SK-N-SH (cell line): ENCODE measurements at regions not wholly inside any gene's neighbourhood (a gene's known extent, or its start where the extent isn't known, plus 50 kb on each side); places are given as distances from the start of the nearest gene placed in this dataset.

Experiments used
- CTCF ChIP-seq: fragments of 200-600 bp; sonication (generic); IDR thresholded peaks from 2 replicates; pipeline ENCODE4 v1.6.1; 2017; ENCODE audit warnings: antibody characterized with exemption, mild to moderate bottlenecking, moderate library complexity
- EP300 ChIP-seq, 2 experiments: IDR thresholded peaks; 2 replicates each; pipeline versions ENCODE4 v1.4.0 to v1.6.1; 2012; ENCODE audit warnings: borderline replicate concordance in 1 of 2, low read depth in 1 of 2, low read length in 1 of 2
- FOXJ3 ChIP-seq: sonication (generic); formaldehyde crosslinking; IDR thresholded peaks from 2 replicates; pipeline ENCODE4 v1.5.1; 2020; ENCODE audit warnings: mild to moderate bottlenecking, missing genetic modification reagents
- MXI1 ChIP-seq: IDR thresholded peaks from 2 replicates; pipeline ENCODE4 v1.6.1; 2012; ENCODE audit warnings: mild to moderate bottlenecking, low read depth, low read length, improper control_type of control experiment
- NRF1 ChIP-seq: IDR thresholded peaks from 2 replicates; pipeline ENCODE4 v1.6.1; 2012; ENCODE audit warnings: low read depth, mild to moderate bottlenecking, low read length
- POLR2AphosphoS5 ChIP-seq: IDR thresholded peaks from 2 replicates; pipeline ENCODE4 v1.6.1; 2012; ENCODE audit warnings: low read depth, low read length
- RAD21 ChIP-seq: IDR thresholded peaks from 2 replicates; pipeline ENCODE4 v1.6.1; 2012; ENCODE audit warnings: mild to moderate bottlenecking, low read length
- RXRA ChIP-seq: IDR thresholded peaks from 2 replicates; pipeline ENCODE4 v1.4.0; 2012; ENCODE audit warnings: low read depth, mild to moderate bottlenecking, borderline replicate concordance
- SIN3A ChIP-seq: IDR thresholded peaks from 2 replicates; pipeline ENCODE4 v1.6.1; 2012; ENCODE audit warnings: low read depth, mild to moderate bottlenecking, low read length, moderate library complexity, borderline replicate concordance
- SMC3 ChIP-seq: IDR thresholded peaks from 2 replicates; pipeline ENCODE4 v1.6.1; 2012; ENCODE audit warnings: low read depth, low read length, improper control_type of control experiment
- TEAD4 ChIP-seq: IDR thresholded peaks from 2 replicates; pipeline ENCODE4 v1.4.0; 2012; ENCODE audit warnings: mild to moderate bottlenecking, borderline replicate concordance; ENCODE audit not compliant: insufficient read depth
- USF1 ChIP-seq: IDR thresholded peaks from 2 replicates; pipeline ENCODE4 v1.4.0; 2012; ENCODE audit warnings: low read depth, borderline replicate concordance
- ZBTB33 ChIP-seq: IDR thresholded peaks from 2 replicates; pipeline ENCODE4 v1.4.0; 2012; ENCODE audit warnings: low read depth, borderline replicate concordance
- TF ChIP-seq, protein P1 (sequence below): IDR thresholded peaks from 2 replicates; pipeline ENCODE4 v1.6.1; 2012; ENCODE audit warnings: mild to moderate bottlenecking, low read depth, low read length, moderate library complexity

DNA sequence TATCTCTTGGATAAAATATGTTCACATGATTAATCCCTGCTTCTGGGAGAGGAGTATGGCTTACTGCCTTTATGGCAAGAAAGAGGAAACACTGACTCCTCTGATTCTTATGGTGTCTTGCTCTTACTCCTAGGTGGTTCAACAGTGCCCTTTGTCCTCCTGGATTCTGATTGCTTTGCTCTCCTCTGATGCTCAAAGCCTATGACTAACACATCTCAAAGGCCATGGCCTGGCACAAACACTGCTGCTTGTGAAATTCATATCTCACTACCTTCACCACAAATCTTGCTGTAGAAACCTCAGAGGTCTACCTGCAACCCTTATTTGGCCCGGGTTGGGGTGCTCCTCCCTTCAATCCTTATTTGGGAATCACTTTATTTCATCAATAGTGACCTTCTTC is 217.2 kb downstream of the C12orf50 start:
- TF ChIP-seq USF1 (no peak), SIN3A (no peak), SMC3 (no peak), CTCF (no peak), RXRA (no peak), MXI1 (no peak), FOXJ3 (no peak), NRF1 (no peak), RAD21 (no peak), POLR2AphosphoS5 (no peak), EP300 (IDR thresholded peaks at IDR 0.05; ENCODE audit: borderline replicate concordance in 1 of 2, low read depth in 1 of 2, low read length in 1 of 2) (no peak), TEAD4 (no peak), ZBTB33 (no peak)
- TF ChIP-seq, protein P1, sequence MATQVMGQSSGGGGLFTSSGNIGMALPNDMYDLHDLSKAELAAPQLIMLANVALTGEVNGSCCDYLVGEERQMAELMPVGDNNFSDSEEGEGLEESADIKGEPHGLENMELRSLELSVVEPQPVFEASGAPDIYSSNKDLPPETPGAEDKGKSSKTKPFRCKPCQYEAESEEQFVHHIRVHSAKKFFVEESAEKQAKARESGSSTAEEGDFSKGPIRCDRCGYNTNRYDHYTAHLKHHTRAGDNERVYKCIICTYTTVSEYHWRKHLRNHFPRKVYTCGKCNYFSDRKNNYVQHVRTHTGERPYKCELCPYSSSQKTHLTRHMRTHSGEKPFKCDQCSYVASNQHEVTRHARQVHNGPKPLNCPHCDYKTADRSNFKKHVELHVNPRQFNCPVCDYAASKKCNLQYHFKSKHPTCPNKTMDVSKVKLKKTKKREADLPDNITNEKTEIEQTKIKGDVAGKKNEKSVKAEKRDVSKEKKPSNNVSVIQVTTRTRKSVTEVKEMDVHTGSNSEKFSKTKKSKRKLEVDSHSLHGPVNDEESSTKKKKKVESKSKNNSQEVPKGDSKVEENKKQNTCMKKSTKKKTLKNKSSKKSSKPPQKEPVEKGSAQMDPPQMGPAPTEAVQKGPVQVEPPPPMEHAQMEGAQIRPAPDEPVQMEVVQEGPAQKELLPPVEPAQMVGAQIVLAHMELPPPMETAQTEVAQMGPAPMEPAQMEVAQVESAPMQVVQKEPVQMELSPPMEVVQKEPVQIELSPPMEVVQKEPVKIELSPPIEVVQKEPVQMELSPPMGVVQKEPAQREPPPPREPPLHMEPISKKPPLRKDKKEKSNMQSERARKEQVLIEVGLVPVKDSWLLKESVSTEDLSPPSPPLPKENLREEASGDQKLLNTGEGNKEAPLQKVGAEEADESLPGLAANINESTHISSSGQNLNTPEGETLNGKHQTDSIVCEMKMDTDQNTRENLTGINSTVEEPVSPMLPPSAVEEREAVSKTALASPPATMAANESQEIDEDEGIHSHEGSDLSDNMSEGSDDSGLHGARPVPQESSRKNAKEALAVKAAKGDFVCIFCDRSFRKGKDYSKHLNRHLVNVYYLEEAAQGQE, result no peak
